A204.1 (cell line): ENCODE measurements at regions not wholly inside any gene's neighbourhood (a gene's known extent, or its start where the extent isn't known, plus 50 kb on each side); places are given as distances from the start of the nearest gene placed in this dataset.
"Not testable (repeated sequence)": the region's sequence is repeated elsewhere in the genome, so short reads cannot be mapped to it uniquely, and the experiment has no call there.

ENCODE experiments used
- FAIRE-seq: peaks from 2 replicates; lab custom pipeline; 2012; peaks lifted over from hg19 to GRCh38; lab: Jason Lieb, UNC

DNA sequence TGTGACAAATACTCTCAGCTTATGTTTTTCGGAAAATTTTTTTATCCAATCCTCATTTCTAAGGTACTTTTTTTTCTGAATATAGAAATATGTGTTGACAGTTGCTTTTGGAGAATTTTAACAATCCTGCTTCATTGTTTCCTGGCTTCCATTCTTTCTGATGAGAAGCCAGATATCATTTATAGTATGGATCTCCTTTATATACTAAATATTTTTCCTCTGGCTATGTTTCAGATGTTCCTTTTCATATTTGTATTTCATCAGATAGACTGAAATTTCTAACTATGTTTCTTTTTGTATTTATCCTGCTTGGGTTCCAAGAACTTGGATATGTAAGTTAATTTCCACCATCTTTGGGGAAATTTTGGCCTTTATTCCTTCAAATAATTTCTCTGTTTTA, 138.9 kb upstream of the CDH11 start:
- FAIRE-seq, result no peak

DNA sequence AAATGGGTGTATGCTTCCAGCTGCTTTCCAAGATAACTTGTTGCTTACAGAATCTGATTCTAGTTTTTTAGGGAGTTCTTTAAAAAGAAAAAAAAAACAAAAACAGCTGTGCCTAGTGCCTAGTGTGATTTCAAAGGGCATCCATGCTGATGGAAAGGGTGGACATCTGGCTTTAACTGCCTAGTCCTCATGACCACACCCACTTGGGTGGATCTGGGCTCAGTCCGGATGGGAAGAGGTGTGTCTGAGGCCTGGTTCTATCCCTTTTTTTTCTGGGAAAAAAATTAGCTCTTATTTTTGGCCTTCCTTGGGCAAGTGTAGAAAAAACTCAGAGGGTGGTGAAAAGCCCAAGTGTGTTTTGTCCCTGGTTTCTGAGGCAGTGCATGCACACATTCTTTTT, 132.3 kb upstream of the CDH11 start:
- FAIRE-seq, result no peak

DNA sequence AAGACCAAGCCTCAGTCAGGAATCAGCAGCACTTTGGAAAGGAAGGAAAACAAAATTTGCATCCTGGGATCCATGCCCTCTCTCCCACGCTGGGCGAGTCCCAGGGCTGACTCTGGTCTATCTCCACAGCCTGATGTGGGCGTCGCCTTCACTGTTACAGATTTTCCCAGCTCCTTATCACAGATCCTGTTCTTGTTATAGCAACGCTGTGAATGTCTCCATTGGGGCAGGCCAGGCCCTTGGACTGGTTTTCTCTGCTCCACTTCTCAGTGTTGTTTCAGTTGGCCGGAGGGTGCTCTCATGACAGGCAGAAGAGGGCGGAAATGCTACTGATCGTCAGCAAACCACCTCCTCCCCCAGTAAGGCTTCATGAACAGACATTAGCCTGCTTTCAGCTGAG, 127.9 kb upstream of the CDH11 start:
- no peak for FAIRE-seq

DNA sequence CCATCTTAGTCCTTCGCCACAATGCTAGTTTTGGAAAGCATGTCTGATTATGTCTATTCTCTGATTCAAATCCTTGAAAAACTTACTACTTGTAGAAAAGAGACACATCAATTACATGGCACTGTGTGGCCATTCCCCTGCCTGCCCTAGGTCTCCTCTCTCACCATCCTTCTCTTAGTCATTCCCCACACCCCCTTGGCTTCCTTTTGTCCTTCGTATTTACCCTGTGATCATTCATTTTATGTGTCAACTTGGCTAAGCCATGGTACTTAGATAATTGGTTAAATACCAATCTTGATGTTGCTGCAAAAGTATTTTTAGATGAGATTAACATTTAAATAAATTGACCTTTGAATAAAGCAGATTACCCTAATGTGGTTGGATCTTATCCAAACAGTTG, 122.9 kb upstream of the CDH11 start:
- no peak for FAIRE-seq

DNA sequence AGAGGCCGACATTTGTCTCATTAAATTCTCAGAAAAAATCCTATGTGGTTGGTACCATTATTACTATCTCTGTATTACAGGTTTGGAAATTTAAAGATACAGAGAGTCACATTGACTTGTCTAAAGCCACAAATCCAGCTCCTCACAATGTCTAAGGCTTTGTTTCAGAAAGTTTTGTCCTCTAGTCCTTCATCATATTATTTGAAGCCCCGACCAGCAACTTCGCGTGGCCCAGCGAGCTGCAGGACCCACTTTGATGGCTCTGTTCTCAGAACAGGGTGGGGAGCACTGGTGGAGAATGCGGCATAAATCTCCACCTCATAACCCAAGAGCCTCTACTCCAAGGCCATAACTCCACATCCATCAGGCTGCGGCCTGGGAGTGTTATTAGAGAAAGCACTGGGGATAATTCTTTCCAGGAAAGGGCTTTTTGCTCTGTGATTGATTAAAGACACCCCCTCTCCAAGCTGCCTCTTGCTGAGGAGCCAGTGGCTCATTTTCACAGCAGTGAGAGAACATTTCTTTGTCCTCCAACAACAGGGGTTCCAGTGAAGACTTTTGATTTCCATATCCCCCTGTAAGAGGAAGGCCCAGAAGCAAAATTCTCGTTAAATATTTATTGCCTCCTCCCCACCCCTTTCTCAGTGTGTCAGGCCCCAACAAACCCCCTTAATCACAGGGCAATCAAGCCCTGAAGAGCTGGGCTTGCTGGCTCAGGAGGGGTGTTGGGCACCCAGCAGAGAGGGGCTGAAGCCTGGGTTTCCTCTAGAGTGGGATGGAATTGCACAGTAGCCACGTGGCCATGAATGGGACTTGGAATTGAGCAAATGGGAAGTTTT, 113.7 kb upstream of the CDH11 start:
- no peak for FAIRE-seq

DNA sequence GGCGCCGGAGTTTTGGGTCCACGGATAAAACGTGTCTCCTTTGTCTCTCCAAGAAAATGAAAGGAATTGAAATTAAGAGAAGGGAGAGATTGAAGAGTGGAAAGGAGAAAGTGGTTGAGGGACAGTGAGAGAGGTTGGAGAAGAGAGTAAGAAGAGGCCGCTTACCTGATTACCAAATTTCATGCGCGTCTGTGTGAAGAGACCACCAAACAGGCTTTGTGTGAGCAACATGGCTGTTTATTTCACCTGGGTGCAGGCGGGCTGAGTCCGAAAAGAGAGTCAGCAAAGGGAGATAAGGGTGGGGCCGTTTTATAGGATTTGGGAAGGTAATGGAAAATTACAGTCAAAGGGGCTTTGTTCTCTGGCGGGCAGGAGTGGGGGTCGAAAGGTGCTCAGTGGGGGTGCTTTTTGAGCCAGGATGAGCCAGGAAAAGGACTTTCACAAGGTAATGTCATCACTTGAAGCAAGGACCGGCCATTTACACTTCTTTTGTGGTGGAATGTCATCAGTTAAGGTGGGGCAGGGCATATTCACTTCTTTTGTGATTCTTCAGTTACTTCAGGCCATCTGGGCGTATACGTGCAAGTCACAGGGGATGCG, 113.0 kb upstream of the CDH11 start:
- not testable (repeated sequence) for FAIRE-seq

DNA sequence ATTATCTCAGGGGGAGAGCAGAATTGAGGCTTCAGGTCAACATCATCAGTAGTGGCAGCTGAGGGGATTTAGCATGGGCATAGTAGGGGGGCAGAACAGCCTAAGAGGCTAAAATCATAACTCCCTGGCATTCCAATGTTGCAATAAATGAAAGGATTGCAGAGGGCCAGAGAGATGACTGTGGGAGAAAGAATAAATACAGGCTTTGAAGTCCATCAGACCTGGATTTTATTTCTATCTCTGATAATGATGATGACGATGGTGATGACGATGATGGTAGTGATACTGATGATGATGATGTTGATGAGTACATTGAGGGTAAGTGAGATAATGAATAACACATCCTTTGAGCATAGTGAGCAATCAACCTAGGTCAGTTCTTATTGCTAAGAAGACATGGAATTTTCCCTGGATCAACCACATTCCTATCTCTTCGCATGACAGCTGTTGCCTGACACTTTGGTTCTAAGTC, 107.4 kb upstream of the CDH11 start:
- no peak for FAIRE-seq

DNA sequence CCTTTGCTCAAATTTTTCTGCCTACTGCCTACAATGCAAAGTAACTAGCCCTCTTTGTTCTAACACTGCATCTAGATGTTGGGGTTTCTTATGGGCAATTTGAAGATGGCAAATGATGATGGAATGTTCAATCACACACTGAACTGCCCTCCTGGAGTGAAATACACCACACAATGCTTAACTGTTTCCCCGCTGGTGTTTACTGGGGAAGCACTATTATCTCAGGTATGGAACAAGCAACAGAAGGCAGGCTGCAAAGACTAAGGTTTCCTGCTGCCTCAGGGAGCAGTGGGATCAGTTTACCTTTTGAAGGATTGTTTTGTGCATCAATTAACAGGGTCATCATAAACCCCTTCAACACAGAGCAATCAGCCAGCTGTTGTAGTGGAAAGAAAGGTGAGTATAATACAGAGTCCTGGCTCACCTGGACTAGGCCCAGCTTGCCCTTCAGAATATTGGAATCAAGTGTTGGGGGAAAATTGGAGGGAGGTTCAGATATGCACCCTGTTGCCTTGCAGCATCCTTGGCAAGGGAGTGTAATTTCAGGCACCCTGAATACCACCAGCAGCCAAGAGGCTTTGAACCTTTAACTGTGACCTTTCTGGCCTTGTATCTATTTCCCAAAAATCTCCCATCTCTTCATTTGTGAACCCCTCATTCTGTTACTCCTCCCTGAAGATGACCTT, 105.4 kb upstream of the CDH11 start:
- no peak for FAIRE-seq

DNA sequence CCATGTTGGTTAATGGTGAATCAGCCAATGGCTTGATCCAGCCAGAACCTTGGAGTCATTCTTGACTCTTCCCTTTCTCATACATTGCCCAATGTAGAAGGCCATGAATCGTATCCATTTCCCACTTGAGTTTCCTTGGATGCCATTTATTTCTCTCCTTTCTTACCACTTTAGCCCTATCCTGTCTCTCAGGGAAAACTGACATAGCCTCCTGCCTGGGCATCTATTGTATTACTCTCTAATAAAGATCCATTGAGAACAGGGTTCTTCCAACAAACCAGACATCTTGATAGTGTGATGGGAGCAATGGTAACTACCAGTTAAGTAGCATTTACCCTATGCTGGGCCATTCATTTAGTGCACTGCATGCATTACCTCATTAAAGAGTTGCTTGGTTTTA, 104.2 kb upstream of the CDH11 start:
- no peak for FAIRE-seq

DNA sequence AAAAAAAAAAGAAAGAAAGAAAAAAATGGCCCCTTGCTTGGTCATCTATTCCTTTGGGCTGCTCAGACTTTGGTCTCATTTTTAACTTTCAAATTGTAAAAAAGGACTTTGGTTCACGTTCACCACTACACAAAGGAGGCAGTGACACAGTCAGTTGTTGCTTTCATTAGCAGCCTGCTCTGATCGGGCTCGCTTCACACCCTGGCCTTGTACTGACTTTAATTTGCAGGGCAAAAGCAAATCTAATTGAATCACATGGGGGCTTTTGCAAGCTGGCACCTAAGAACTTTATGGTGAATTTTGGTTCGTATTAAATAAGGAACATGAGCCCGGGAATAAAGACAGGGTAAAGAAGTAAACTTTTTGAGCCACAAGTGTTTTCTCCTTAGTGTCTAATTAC, 103.6 kb upstream of the CDH11 start:
- FAIRE-seq, result no peak

DNA sequence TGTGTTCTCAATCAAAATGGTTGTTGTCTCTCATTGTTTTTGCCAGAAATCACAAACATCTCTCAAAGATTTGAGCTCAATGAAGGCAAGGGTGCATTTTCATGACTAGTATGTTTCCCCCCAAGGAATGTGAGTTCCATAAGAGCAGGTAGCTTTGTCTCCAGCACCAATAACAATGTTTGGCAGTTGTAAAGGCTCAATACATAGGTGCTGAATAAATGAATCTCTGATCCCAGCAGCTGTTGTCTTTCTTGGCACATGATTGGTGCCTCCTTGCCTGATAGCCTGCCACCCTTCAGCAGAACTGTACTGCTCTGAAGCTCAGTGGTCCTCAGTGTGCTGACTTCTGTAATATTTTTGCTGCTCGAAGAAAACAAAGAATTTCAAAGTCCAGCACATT, 103.1 kb upstream of the CDH11 start:
- no peak for FAIRE-seq

DNA sequence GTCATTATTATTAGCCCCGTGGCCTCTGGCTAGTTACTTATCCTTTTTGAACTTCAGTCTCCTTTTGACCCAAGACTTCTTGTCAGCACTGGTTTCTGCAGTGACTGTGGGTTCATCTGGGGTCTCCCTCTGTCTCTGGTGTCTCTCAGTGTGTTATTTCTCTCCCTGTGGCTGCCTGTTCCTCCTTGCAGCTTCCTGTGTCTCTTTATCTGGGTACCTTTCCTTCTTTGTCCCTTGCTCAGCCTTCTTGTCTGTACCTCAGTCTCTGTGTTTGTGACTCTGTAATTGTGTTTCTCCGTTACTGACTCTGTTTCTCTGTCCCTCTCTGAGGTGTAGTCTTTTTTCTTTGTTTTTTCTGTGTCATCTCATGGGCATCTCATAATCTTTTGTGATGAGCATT, 102.6 kb upstream of the CDH11 start:
- no peak for FAIRE-seq

DNA sequence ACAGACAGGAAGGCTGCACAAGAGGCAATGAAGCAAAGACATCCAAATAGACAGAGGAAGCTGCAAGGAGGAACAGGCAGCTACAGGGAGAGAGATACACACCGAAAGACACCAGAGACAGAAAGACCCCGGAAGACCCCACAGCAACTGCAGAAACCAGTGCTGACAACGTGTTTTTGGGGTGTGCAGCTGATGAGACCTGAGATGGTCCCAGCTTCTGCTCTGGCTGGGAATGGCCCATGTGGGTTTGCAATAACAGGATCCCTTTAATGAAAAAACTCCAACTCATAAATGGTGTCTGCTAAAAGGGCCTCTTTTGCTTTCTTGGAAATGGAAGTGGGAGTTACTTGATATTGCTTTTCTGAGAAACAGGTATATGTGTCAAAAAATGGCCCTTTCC, 101.5 kb upstream of the CDH11 start:
- no peak for FAIRE-seq

DNA sequence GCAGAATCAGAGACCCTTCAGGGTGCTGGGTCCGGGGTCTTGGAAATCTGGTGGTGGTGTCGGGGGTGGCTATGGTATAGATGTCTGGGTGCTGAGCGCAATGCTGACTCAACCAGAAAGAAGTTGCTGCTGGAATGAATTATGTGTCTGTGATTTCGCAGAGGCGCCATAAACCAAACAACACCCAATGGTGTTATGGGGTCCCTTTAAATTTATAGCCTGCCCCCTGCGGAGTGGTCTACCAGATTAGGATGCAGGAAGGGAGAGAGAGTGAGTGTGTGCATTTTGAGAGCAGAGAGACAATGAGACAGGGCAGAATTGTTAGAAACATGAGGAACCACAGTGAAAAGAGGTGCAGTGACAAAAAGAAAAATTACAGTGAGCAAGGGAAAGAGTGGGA, 100.7 kb upstream of the CDH11 start:
- FAIRE-seq, result no peak

DNA sequence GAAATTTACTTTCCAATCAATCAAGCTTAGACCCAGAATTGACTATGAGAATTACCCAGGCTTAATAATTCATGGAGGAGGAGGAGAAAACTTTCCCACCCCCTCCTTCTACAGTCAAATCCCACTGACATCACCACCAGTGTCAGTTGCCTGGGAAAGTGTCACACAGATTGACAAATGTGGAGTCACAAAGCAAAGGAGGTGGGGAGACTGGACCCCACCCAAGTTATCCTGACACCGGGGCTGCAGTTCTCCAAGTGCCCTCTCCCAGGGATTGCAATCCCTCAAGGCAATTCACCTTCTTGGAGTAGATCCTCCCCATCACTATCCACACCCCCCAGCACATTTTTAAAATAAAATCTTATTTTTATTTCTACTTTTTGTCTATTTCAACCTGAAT, 100.2 kb upstream of the CDH11 start:
- no peak for FAIRE-seq

DNA sequence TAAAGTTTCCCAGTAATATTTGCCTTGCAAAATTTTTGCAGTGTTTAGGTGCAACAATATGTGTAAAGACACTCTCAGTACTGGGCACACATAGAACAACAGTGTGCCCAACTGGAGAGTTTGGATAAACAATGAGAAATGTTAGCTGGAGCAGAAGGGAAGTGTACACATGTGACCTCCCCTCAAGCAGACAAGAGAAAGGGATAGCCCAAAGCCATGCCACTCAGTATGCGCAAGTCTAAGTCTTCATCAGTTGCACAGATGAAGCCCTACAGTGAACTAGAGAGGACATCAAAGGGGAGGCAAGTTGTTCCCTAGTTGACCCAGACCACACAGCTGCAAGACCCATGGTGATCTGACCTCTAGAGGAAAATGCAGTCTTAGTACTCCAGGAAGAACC, 97.9 kb upstream of the CDH11 start:
- no peak for FAIRE-seq

DNA sequence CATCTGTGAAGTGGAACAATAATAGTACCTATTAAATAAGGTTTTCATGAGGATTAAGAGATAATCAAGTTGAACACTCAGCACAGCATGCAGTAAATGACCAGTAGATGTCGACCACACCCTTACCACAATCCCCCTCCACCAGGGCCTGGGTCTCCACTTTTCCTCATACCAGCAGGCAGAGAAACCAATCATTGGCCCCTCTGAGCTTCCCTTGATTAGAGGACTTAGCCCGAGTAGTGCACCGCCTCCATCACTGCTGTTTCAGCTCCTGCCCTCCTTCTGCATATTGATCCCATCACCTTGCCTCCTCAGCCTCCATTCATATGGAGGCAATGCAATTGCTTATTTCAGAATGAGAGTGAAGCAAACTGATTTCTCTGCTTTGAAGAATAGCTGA, 96.5 kb upstream of the CDH11 start:
- FAIRE-seq, result no peak

DNA sequence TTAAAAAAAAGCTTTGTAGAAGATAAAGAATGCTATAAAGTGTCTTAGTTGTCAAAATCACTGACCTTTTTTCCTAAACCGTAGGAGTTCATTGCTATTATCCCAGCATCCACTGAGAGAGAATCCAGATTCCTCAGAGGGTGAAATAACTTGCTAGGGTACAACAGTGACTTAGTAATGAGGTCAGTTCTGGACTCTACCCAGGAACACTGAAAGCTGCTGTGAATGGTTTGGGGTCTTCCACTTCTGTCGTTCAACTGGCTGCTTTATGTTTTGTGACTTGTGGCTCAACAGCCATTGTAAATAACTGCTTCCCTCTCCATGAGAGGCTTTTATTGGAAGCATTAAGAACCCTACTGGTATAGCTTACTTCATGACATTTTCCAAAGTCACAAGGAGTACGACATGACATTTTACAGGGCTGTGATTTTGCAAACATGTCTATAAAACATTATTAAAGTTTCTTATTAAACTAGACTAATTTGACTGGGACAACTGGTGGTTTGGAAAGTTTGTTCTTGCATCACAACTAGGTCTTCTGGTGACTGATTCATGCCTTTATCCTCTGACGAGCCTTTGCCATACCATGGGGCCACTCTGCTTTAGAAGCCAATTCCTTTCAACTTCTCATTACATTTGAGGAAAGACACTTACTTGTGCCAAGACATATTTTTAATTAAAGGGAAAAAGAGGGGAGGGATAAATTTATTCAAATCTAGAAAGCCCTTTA, 92.2 kb upstream of the CDH11 start:
- FAIRE-seq, result no peak

DNA sequence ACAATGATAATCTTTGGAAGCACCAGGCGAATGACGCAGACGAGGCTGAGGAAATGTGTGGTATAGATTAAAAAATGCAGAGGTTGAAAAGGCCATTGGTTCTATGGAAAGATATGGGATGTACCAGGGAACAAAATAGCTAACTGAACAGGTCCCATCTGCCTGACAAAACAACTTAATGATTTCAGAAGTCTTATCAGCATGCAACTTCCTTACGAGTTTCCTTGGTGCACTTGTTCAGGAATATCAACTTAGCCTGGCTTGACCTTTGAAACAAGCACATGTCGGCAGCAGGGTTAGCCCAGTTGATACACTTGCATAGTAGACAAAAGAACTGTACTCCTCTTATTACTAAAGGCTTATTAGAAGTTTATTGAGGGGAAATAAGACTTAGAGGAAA, 90.9 kb upstream of the CDH11 start:
- no peak for FAIRE-seq

DNA sequence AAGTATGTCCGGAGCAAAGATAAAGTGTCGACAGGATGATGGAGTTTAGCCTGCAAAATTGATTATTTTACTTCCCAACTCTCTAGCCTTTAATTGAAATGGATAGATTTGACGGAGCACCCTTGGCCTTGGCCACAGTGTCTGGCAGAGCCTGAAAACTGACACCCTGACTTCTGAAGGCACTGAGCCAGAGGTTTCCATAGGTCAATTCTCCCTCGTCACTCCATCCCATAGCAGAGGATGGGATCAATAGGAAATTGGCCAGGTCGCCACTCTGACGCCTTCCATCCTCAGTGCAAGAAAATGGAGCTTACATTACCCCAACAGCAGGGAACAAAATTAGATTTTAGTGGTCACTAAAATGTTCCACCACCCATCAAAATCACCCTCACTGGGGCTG, 90.4 kb upstream of the CDH11 start:
- no peak for FAIRE-seq

DNA sequence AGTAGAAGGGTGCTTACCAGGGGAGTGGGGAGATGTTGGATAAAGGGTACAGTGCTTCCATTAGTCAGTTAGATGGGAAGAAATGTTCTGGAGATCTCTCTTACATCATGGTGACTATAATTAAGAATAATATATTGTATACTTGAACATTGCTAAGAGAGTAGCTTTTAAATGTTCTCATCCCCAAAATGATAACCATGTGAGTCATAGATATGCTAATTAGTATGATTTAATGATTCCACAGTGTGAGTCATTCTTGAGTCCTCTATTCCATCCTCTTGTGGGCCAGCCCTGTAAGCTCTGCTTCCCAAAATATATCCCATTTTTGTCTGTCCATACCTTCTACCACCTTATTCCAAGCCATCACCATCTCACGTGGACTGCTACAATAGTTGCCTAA, 80.6 kb upstream of the CDH11 start:
- FAIRE-seq, result no peak

DNA sequence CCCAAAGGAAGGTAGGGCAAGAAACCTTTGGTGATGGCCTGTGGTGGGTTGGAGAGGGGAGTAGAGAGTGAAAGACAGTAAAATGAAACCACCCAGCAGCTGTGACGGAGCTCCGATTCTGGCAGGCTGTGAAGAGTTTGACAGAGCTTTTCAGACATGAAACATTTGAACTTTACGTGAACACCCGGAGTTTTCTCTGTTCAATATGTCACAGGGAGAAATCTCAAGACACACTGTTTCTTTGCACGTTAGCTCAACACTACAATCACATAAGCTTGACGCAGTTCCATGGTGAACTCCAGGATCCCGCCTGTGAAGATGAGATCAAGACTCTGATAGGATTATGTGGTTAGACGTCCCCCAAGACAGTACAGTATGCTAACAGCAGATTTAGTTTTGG, 79.6 kb upstream of the CDH11 start:
- no peak for FAIRE-seq

DNA sequence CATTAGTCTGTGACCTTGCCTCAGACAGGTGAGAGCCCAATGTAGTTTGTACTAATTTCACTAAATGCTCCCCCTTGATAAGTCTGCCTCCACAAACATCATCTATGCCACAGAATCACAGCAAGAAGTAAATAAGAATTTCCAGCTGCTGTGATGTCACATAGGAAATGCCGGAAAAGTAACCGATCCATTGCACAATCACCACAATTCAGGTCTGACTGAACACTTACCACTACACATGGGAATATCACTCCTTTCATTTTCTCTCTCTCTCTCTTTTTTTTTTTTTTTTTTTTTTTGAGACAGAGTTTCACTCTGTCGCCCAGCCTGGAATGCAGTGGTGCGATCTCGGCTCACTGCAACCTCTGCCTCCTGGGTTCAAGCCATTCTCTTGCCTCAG, 79.0 kb upstream of the CDH11 start:
- FAIRE-seq, result no peak
